ENCODE measurements at regions not wholly inside any gene's neighbourhood (a gene's known extent, or its start where the extent isn't known, plus 50 kb on each side); places are given as distances from the start of the nearest gene placed in this dataset.

DNA sequence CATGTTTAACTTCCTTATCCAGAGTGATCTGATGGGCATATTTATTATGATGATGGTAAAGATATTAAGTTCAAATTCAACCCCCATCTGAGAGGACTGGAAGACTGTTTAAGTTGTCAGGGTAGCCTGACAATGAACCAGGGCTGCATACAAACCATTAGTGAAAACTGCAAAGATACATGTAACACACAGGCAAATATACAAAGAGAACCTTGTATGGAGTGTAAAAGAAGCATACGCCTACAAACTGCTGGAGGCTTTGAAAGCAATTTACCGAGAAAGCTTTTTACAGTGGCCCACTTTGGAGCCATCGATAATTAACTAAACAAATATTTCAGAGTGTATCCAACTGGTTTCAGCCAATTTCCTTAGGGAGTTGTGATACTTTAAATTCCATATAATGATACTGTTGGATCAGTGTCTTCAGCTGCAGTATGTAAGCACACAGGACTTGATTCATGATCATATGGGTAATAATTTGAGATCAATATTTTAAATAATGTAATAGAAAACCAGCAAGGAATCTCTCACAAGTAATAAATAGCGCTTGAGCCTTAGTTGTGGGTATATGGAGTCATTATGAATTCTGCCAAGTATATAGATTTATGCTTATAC is 231.5 kb upstream of the SPRY2 start:
- no peak for ATAC-seq (ENCODE audit: low read depth)
- Histone ChIP-seq H3K27me3 (replicated peaks in 1 of 4; ENCODE audit: control extremely low read depth in 1 of 4, control insufficient read depth in 3 of 4, insufficient read depth in 4 of 4, low read length in 3 of 4) (no peaks in the 10 kb centered on the region), H3K36me3 (replicated peaks in 1 of 2; ENCODE audit: control extremely low read depth in 1 of 2, control insufficient read depth in 1 of 2, extremely low read depth in 1 of 2, insufficient read depth in 2 of 2, low read length in 1 of 2) (no peaks in the 10 kb centered on the region), H2AFZ (ENCODE audit: insufficient read depth, low read depth, low read length, poor library complexity, severe bottlenecking) (no peak overlapping the region), H3K4me3 (ENCODE audit: control extremely low read depth in 1 of 5, extremely low read depth in 1 of 5, insufficient read depth in 1 of 5, low read depth in 2 of 5, low read length in 4 of 5) (no peak overlapping the region), H3K4me1 (ENCODE audit: control insufficient read depth in 2 of 2, insufficient read depth in 2 of 2, low read length in 2 of 2) (no peaks in the 10 kb centered on the region), H3K27ac (ENCODE audit: low read length in 2 of 2) (no peak overlapping the region), H3K4me2 (replicated peaks; ENCODE audit: low read depth, low read length, poor library complexity, severe bottlenecking) (no peak overlapping the region), H3K79me2 (ENCODE audit: control insufficient read depth, insufficient read depth, low read length) (no peaks in the 10 kb centered on the region), H3K9ac (ENCODE audit: low read length) (no peak overlapping the region), H3K9me3 (ENCODE audit: control extremely low read depth in 1 of 3, control insufficient read depth in 2 of 3, insufficient read depth in 1 of 3, low read length in 2 of 3) (peaks cover 0 to 3% (median 3%) of the 10 kb centered on the region in 3 donors), H4K20me1 (ENCODE audit: control insufficient read depth, insufficient read depth, low read length, poor library complexity, severe bottlenecking) (no peaks in the 10 kb centered on the region)
- DNase-seq: no peak
- no peaks in the 10 kb centered on the region for H3K4me1 Mint-ChIP-seq
- no peaks in the 10 kb centered on the region for H3K9me3 Mint-ChIP-seq (ENCODE audit: insufficient read depth)
- ChIA-PET CTCF (no interaction called here), POLR2A (no interaction called here)
- H3K4me3 Mint-ChIP-seq: no peak overlapping the region
- TF ChIP-seq EZH2 (IDR thresholded peaks at IDR 0.05; ENCODE audit: borderline replicate concordance, insufficient read depth, low read depth, low read length, poor library complexity, severe bottlenecking): no peak
- TF ChIP-seq, protein P1, sequence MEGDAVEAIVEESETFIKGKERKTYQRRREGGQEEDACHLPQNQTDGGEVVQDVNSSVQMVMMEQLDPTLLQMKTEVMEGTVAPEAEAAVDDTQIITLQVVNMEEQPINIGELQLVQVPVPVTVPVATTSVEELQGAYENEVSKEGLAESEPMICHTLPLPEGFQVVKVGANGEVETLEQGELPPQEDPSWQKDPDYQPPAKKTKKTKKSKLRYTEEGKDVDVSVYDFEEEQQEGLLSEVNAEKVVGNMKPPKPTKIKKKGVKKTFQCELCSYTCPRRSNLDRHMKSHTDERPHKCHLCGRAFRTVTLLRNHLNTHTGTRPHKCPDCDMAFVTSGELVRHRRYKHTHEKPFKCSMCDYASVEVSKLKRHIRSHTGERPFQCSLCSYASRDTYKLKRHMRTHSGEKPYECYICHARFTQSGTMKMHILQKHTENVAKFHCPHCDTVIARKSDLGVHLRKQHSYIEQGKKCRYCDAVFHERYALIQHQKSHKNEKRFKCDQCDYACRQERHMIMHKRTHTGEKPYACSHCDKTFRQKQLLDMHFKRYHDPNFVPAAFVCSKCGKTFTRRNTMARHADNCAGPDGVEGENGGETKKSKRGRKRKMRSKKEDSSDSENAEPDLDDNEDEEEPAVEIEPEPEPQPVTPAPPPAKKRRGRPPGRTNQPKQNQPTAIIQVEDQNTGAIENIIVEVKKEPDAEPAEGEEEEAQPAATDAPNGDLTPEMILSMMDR (IDR thresholded peaks at IDR 0.05): no peak
- no CpG with 5 or more reads among the region's 4 CpGs for WGBS (ENCODE audit: insufficient coverage)
- H3K27ac Mint-ChIP-seq: no peak overlapping the region
- intact Hi-C loops (cut with micrococcal nuclease): no loop called here
- no peaks in the 10 kb centered on the region for H3K27me3 Mint-ChIP-seq

DNA sequence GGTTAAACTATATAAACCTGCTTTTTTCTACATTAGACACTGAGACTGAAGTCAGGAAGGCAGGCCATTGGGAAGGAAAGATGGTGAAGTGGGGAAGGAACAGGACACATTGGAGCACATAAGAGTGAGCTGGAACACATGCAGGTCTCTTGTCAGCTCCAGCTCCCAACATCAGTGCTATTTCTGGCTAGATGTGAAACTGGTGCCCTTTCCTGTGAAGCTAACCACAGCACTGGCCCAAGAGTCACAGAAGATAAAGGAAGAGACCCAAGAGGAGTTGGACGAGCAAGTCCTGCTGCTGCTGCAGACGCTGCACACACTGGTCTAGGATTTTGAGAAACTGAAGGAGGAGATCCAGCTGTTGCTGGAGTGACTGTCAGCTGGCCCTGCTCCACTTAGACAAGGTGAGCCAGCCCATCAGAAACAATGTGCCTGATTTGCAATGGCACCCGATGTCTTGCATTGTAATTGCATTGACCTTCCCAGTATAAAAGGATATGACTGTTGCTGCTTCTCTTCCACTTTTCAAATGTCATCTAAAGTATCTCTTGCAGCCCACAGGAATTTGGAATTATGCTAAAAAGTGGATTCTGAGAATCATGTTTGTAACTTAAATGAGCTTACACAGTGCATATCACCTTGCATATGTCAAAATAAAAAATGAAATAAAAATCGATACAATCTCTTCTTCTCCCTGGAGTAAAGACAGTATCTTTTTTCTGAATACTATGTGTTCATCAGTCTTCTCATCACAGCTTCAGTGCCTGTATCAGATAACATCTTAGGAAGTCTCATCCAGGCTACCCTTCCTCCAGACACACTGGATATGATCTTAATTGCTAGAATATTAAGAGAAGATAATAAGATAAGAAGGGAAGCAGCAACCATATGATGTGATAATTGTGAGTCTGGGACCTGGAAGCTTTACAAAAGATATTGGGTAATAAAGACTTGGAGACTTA is 230.7 kb upstream of the SPRY2 start:
- ChIA-PET CTCF (no interaction called here), POLR2A (no interaction called here)
- no peak overlapping the region for H2AFZ ChIP-seq (ENCODE audit: insufficient read depth, low read depth, low read length, poor library complexity, severe bottlenecking)
- H3K36me3 ChIP-seq (replicated peaks in 1 of 2; ENCODE audit: control extremely low read depth in 1 of 2, control insufficient read depth in 1 of 2, extremely low read depth in 1 of 2, insufficient read depth in 2 of 2, low read length in 1 of 2): no peaks in the 10 kb centered on the region
- ATAC-seq (ENCODE audit: low read depth) (no peak), DNase-seq (no peak)
- Mint-ChIP-seq H3K27ac (no peak overlapping the region), H3K4me3 (no peak overlapping the region), H3K27me3 (no peaks in the 10 kb centered on the region), H3K4me1 (no peaks in the 10 kb centered on the region), H3K9me3 (ENCODE audit: insufficient read depth) (no peaks in the 10 kb centered on the region)
- H3K4me2 ChIP-seq (replicated peaks; ENCODE audit: low read depth, low read length, poor library complexity, severe bottlenecking): no peak overlapping the region
- 97% methylated on average over 3 of the region's 4 CpGs for WGBS (ENCODE audit: insufficient coverage)
- no peak overlapping the region for H3K9ac ChIP-seq (ENCODE audit: low read length)
- H3K27me3 ChIP-seq (replicated peaks in 1 of 4; ENCODE audit: control extremely low read depth in 1 of 4, control insufficient read depth in 3 of 4, insufficient read depth in 4 of 4, low read length in 3 of 4): no peaks in the 10 kb centered on the region
- H3K27ac ChIP-seq (ENCODE audit: low read length in 2 of 2): no peak overlapping the region
- intact Hi-C loops (cut with micrococcal nuclease): no loop called here
- H3K4me3 ChIP-seq (ENCODE audit: control extremely low read depth in 1 of 5, extremely low read depth in 1 of 5, insufficient read depth in 1 of 5, low read depth in 2 of 5, low read length in 4 of 5): no peak overlapping the region
- peaks cover 0 to 3% (median 3%) of the 10 kb centered on the region in 3 donors for H3K9me3 ChIP-seq (ENCODE audit: control extremely low read depth in 1 of 3, control insufficient read depth in 2 of 3, insufficient read depth in 1 of 3, low read length in 2 of 3)
- H3K79me2 ChIP-seq (ENCODE audit: control insufficient read depth, insufficient read depth, low read length): no peaks in the 10 kb centered on the region
- H3K4me1 ChIP-seq (ENCODE audit: control insufficient read depth in 2 of 2, insufficient read depth in 2 of 2, low read length in 2 of 2): no peaks in the 10 kb centered on the region
- H4K20me1 ChIP-seq (ENCODE audit: control insufficient read depth, insufficient read depth, low read length, poor library complexity, severe bottlenecking): no peaks in the 10 kb centered on the region
- TF ChIP-seq, protein P1 (IDR thresholded peaks at IDR 0.05): no peak
- TF ChIP-seq EZH2 (IDR thresholded peaks at IDR 0.05; ENCODE audit: borderline replicate concordance, insufficient read depth, low read depth, low read length, poor library complexity, severe bottlenecking): no peak
